BLaER1 treated with 17β-estradiol and CSF1 and Interleukin-3, amounts not matched to agents 10 nM and 100 nM (cell line): ENCODE measurements at regions not wholly inside any gene's neighbourhood (a gene's known extent, or its start where the extent isn't known, plus 50 kb on each side); places are given as distances from the start of the nearest gene placed in this dataset.
"Not testable (repeated sequence)": the region's sequence is repeated elsewhere in the genome, so short reads cannot be mapped to it uniquely, and the experiment has no call there.

ENCODE experiments used
- H3K27ac ChIP-seq, 11 experiments: shearing (Covaris generic); formaldehyde crosslinking; 2 replicates each; pipeline ENCODE4 v1.8.1; 2022
- H3K27me3 ChIP-seq, 11 experiments: shearing (Covaris generic); formaldehyde crosslinking; 2 replicates each; pipeline ENCODE4 v1.8.1; 2022
- H3K36me3 ChIP-seq, 11 experiments: shearing (Covaris generic); formaldehyde crosslinking; 2 replicates each; pipeline ENCODE4 v1.8.1; 2022
- H3K4me1 ChIP-seq, 10 experiments: shearing (Covaris generic); formaldehyde crosslinking; 2 replicates each; pipeline ENCODE4 v1.8.1; 2022
- H3K4me2 ChIP-seq, 11 experiments: shearing (Covaris generic); formaldehyde crosslinking; 2 replicates each; pipeline ENCODE4 v1.8.1; 2022
- H3K4me3 ChIP-seq, 10 experiments: shearing (Covaris generic); formaldehyde crosslinking; 2 replicates each; pipeline ENCODE4 v1.8.1; 2022
- H3K9ac ChIP-seq, 11 experiments: shearing (Covaris generic); formaldehyde crosslinking; 2 replicates each; pipeline ENCODE4 v1.8.1; 2022
- H3K9me3 ChIP-seq, 11 experiments: shearing (Covaris generic); formaldehyde crosslinking; replicated peaks in 1 of 11; 2 replicates each; pipeline ENCODE4 v1.8.1; 2022
- H4K20me1 ChIP-seq, 11 experiments: shearing (Covaris generic); formaldehyde crosslinking; 2 replicates each; pipeline ENCODE4 v1.8.1; 2022
- Cebpa-rat ChIP-seq, 11 experiments: shearing (Covaris generic); IDR thresholded peaks; 2 replicates each; pipeline ENCODE4 v1.8.1; 2022

DNA sequence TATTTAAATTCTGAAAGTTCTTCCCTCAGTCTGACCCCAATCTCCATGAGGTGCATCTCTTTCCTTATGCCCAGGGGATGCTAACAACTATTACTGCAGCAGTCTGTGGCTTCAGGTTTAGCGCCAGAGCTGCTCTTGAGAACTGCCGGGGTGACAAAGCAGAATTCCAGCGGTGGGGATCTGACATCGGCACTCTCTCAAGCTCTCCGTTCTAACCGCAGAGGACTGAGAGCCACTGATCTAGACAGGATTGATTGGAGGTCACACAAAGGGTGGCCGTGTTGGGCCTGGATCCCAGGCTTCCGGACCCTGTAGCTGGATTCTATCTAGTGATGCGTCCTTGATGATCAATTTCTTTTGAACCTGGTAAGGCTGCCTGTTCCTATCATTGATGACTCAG lies 155.6 kb upstream of the TMEM132C start:
- TF ChIP-seq Cebpa-rat (IDR thresholded peaks at IDR 0.05) = no peak
- Histone ChIP-seq H4K20me1 (no peaks in the 10 kb centered on the region), H3K9me3 (no peaks in the 10 kb centered on the region), H3K27me3 (no peaks in the 10 kb centered on the region), H3K36me3 (no peaks in the 10 kb centered on the region), H3K4me3 (no peak overlapping the region), H3K4me1 (no peaks in the 10 kb centered on the region), H3K27ac (no peak overlapping the region), H3K4me2 (no peak overlapping the region), H3K9ac (no peak overlapping the region)

DNA sequence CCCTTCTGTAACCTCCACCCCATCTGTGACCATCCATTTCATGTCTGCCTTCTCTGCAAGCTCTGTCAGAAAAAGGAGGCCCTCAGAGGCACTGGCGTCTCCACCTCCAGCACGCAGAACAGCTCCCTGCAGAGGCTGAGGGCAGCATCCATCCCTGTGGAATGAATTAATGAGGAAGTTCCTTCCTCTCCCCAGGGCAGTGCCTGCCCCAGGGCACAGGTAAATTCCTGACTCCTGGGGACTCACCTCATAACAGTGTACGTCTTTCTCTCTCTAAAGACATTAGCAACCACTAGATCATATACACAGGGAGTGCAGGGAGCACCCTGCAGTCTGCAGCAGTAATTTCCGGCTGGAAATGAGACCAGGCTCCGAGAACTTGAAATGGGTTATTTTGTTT lies 155.0 kb upstream of the TMEM132C start:
- H3K4me3 ChIP-seq = no peak overlapping the region
- H3K9me3 ChIP-seq = no peaks in the 10 kb centered on the region
- no peak overlapping the region for H3K27ac ChIP-seq
- H3K4me2 ChIP-seq = no peak overlapping the region
- no peak overlapping the region for H3K9ac ChIP-seq
- no peaks in the 10 kb centered on the region for H3K4me1 ChIP-seq
- H3K36me3 ChIP-seq = no peaks in the 10 kb centered on the region
- no peaks in the 10 kb centered on the region for H4K20me1 ChIP-seq
- H3K27me3 ChIP-seq = no peaks in the 10 kb centered on the region
- no peak for TF ChIP-seq Cebpa-rat (IDR thresholded peaks at IDR 0.05)

DNA sequence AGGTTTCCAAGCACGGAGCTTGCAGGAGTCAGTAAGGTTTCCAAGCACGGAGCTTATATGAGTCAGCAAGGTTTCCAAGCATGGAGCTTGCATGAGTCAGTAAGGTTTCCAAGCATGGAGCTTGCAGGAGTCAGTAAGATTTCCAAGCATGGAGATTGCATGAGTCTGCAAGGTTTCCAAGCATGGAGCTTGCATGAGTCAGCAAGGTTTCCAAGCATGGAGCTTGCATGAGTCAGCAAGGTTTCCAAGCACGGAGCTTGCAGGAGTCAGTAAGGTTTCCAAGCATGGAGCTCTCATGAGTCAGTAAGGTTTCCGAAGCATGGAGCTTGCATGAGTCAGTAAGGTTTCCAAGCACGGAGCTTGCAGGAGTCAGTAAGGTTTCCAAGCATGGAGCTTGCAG lies 153.7 kb upstream of the TMEM132C start:
- not testable (repeated sequence) for H3K9ac ChIP-seq, H3K4me2 ChIP-seq, H3K36me3 ChIP-seq, H3K27me3 ChIP-seq, H4K20me1 ChIP-seq, H3K4me3 ChIP-seq, H3K4me1 ChIP-seq, H3K27ac ChIP-seq, H3K9me3 ChIP-seq

DNA sequence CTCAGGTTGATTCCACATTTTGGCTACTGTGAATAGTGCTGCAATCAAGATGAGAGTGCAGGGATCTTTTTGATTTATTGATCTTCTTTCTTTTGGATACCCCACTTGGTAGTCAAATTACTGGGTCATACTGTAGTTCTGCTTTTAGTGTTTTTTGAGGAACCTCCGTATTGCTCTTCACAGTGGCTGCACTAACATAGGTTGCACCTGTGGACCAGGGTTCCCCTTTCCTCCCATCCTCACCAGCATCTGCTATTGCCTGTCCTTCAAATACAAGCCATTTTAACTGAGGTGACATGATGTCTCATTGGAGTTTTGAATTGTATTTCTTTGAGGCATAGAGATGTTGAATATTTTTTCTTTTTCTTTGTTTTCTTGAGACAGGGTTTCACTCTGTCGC lies 152.5 kb upstream of the TMEM132C start:
- Histone ChIP-seq H4K20me1 (no peaks in the 10 kb centered on the region), H3K9me3 (peaks cover 0 to 2% (median 0%) of the 10 kb centered on the region in 11 experiments; a peak in 2 of 22 replicates), H3K4me2 (no peak overlapping the region), H3K36me3 (no peaks in the 10 kb centered on the region), H3K9ac (no peak overlapping the region), H3K27ac (no peak overlapping the region), H3K4me1 (no peaks in the 10 kb centered on the region), H3K4me3 (no peak overlapping the region), H3K27me3 (no peaks in the 10 kb centered on the region)
- no peak for TF ChIP-seq Cebpa-rat (IDR thresholded peaks at IDR 0.05)

DNA sequence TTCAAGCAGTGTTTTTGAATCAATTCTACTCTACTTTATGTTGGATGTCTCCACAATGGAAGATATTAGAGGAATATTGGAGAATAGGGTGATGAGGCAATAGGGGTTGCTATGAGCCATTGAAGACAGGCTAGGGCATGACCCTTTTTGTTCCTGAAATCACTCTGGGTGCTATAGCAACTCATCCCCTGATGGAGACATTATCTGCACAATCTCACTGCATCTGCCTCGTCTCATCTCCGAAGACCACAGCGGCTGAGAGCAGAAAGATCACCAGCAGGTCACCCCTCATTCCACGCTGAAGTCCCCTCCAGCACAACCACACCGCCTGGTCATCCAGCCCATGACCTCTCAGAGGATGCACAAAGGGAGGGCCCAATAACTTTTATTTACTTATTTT lies 150.4 kb upstream of the TMEM132C start:
- no peak for TF ChIP-seq Cebpa-rat (IDR thresholded peaks at IDR 0.05)
- Histone ChIP-seq H3K4me1 (no peaks in the 10 kb centered on the region), H3K9ac (no peak overlapping the region), H3K27ac (no peak overlapping the region), H3K4me3 (no peak overlapping the region), H3K36me3 (no peaks in the 10 kb centered on the region), H3K9me3 (peaks cover 0 to 12% (median 0%) of the 10 kb centered on the region in 11 experiments; a peak in 3 of 22 replicates), H3K4me2 (no peak overlapping the region), H4K20me1 (no peaks in the 10 kb centered on the region), H3K27me3 (no peaks in the 10 kb centered on the region)

DNA sequence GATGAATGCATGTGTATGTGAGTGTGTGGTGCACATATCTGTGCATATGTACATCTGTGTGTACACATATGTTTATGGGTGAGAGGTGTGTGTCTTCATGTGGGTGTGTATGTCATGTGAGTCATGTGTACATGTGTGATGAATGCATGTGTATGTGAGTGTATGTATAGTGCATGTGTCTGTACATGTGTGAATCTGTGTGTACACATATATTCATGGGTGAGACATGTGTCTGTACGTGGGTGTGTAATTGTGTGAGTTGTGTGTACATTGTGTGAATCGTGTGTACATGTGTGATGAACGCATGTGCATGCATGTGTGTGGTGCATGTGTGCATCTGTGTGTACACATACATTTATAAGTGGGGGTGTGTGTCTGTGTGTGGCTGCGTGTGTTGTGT lies 146.9 kb upstream of the TMEM132C start:
- Histone ChIP-seq H3K9ac (no peak overlapping the region), H3K4me2 (no peak overlapping the region), H3K9me3 (peaks cover 0 to 12% (median 0%) of the 10 kb centered on the region in 11 experiments; a peak in 3 of 22 replicates), H3K4me3 (no peak overlapping the region), H3K36me3 (no peaks in the 10 kb centered on the region), H3K27me3 (no peaks in the 10 kb centered on the region), H3K4me1 (no peaks in the 10 kb centered on the region), H3K27ac (no peak overlapping the region), H4K20me1 (no peaks in the 10 kb centered on the region)
- TF ChIP-seq Cebpa-rat (IDR thresholded peaks at IDR 0.05) = no peak

DNA sequence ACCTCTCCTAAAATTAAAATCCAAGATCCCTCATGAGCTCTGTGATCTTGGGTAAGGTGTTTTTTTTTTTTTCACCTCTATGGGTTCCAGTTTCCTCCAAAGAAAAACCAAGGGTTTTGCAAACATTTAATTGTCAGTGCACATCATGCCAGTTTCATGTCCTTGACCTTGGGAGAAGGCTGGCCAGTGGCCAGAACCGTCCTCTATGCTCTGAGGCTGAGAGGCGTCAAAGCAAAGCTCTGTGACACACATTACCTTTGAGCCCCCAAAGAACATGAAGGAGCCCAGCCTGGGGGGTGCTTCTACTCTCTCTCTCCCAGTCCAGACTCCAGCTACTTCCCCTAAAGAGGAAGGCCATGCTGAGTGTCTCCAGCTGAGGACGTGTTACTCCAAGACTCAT lies 145.5 kb upstream of the TMEM132C start:
- no peaks in the 10 kb centered on the region for H3K27me3 ChIP-seq
- no peak overlapping the region for H3K27ac ChIP-seq
- no peaks in the 10 kb centered on the region for H3K36me3 ChIP-seq
- TF ChIP-seq Cebpa-rat (IDR thresholded peaks at IDR 0.05) = no peak
- H3K9ac ChIP-seq = no peak overlapping the region
- H3K4me2 ChIP-seq = no peak overlapping the region
- peaks cover 0 to 12% (median 0%) of the 10 kb centered on the region in 11 experiments; a peak in 3 of 22 replicates for H3K9me3 ChIP-seq
- no peaks in the 10 kb centered on the region for H4K20me1 ChIP-seq
- H3K4me1 ChIP-seq = 0 out of 20 replicates have a peak, but pooled peaks cover 0 to 7% (median 0%) of the 10 kb centered on the region in 10 experiments
- H3K4me3 ChIP-seq = no peak overlapping the region

DNA sequence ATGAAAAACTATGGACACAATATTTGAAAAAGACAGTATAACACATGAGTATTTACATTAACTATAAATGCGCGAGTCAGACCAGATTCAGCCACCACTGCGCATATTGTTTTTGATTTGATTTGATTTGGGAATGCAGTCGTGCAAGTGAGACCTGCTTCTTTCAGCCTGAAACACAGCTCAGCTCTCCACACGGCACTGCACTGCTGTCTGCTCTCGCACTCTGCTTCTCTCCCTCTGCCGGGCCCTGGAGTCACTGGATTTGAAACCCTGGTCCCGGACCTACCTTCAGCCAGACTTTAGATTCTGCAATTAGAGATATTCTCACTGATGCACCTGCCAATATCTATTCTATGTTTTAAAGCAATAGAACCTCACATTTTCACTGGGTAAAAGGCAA lies 143.9 kb upstream of the TMEM132C start:
- H3K4me1 ChIP-seq = 0 out of 20 replicates have a peak, but pooled peaks cover 0 to 7% (median 0%) of the 10 kb centered on the region in 10 experiments
- H3K9me3 ChIP-seq = peaks cover 0 to 12% (median 0%) of the 10 kb centered on the region in 11 experiments; a peak in 3 of 22 replicates
- no peak overlapping the region for H3K9ac ChIP-seq
- H3K27me3 ChIP-seq = no peaks in the 10 kb centered on the region
- no peaks in the 10 kb centered on the region for H4K20me1 ChIP-seq
- H3K36me3 ChIP-seq = no peaks in the 10 kb centered on the region
- no peak overlapping the region for H3K4me2 ChIP-seq
- TF ChIP-seq Cebpa-rat (IDR thresholded peaks at IDR 0.05) = no peak
- H3K4me3 ChIP-seq = no peak overlapping the region
- no peak overlapping the region for H3K27ac ChIP-seq

DNA sequence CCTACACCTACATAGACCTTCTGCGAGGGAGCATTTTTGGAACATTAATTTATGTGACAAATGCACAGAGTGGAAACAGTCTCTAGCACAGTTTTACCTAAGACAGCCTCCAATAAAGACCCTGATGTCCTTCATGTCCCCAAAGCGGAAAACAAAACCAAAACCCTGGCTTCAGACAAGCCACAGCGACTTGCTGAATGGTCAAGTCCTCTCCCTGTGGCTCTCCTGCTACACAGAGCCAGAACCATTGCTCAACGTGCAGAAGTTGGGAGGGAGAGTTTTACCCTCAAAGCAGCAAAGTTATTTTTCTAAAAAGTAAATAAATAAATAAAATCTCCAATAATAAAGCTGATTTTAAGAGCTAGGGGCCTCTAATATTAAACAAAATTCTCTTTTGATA lies 135.0 kb upstream of the TMEM132C start:
- H3K9me3 ChIP-seq = no peaks in the 10 kb centered on the region
- H3K4me1 ChIP-seq = peaks cover 4 to 18% (median 13%) of the 10 kb centered on the region in 10 experiments
- no peaks in the 10 kb centered on the region for H4K20me1 ChIP-seq
- H3K4me2 ChIP-seq = no peak overlapping the region
- no peak for TF ChIP-seq Cebpa-rat (IDR thresholded peaks at IDR 0.05)
- H3K36me3 ChIP-seq = no peaks in the 10 kb centered on the region
- H3K9ac ChIP-seq = no peak overlapping the region
- H3K27ac ChIP-seq = no peak overlapping the region
- H3K27me3 ChIP-seq = peaks cover 0 to 29% (median 0%) of the 10 kb centered on the region in 11 experiments; a peak in 5 of 22 replicates
- no peak overlapping the region for H3K4me3 ChIP-seq

DNA sequence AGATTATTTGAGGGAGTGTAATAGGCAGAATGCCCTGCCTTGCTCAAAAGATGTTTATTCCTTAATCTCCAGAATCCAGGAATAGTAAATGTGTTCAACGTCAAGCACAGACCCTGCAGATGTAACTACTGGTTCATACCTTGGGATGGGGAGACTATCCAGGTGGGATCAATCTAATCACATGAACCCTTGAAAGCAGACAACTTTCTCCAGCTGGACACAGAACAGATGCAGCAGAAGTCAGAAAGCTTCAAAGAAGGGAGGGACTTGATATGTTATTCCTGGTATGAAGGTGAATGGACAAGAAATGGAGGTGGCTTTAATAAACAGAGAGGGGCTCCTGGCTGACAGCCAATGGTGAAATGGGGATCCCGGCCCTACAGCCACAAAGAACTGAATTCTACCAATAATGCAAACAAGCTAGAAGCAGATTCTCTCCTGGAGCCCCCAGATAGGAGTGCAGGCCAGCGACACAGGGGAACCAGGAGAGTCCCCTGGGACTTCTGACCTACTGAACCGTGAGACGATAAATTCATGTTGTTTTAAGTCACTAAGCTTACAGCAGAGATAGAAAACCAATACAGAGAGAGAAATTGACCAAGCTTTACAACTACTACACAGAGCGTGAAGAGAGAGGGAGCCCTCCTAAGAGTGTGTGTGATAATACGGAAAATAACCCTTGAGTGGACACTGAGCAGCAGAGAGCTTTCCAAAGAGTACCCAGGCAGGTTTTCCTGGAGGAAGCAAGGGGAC lies 133.5 kb upstream of the TMEM132C start:
- Histone ChIP-seq H3K27me3 (peaks cover 0 to 34% (median 0%) of the 10 kb centered on the region in 11 experiments; a peak in 5 of 22 replicates), H3K4me3 (no peak overlapping the region), H3K36me3 (no peaks in the 10 kb centered on the region), H4K20me1 (no peaks in the 10 kb centered on the region), H3K4me1 (peaks cover 18 to 34% (median 28%) of the 10 kb centered on the region in 10 experiments), H3K27ac (no peak overlapping the region), H3K9me3 (no peaks in the 10 kb centered on the region), H3K9ac (no peak overlapping the region), H3K4me2 (peak overlapping the region in 9 of 11 experiments; percentile 13 to 69 (median 46); a peak in 14 of 22 replicates)
- no peak for TF ChIP-seq Cebpa-rat (IDR thresholded peaks at IDR 0.05)
